A549 (cell line): ENCODE measurements at regions not wholly inside any gene's neighbourhood (a gene's known extent, or its start where the extent isn't known, plus 50 kb on each side); places are given as distances from the start of the nearest gene placed in this dataset.

Experiments used
- ATAC-seq, 2 experiments: fragments of 200-7000 bp in 1 of 2; fragments of >200 bp in 1 of 2; cut with Nextera tagmentation in 1 of 2; cut with Tn5 transposase in 1 of 2; 3 replicates each; pipeline versions ENCODE4 v1.8.0 to v1.9.1; 2018 to 2020; ENCODE audit warnings: mild to moderate bottlenecking in 1 of 2, moderate library complexity in 1 of 2
- CTCF ChIA-PET: fragments of 300-600 bp; sonication (Branson Sonifier 250); formaldehyde crosslinking; extraction: SDS; loops from one replicate; lab custom pipeline; 2021; ENCODE audit warnings: antibody characterized with exemption, inconsistent platforms; lab: Yijun Ruan, JAX
- POLR2A ChIA-PET: fragments of 350-600 bp; formaldehyde crosslinking; extraction: SDS; loops from one replicate; lab custom pipeline; 2021; ENCODE audit warnings: antibody characterized with exemption, inconsistent platforms; lab: Yijun Ruan, JAX
- DNase-seq, 2 experiments: peaks; one replicate each; pipeline versions ENCODE4 v3.0.0 to v3.0.0-alpha.2; 2011 to 2016; ENCODE audit warnings: low read depth in 1 of 2, low spot score in 1 of 2
- FAIRE-seq: peaks from 2 replicates; lab custom pipeline; 2011; peaks lifted over from hg19 to GRCh38; lab: Jason Lieb, UNC
- H3K27ac ChIP-seq, 2 experiments: fragments of >200 bp; sonication (Bioruptor Twin); formaldehyde crosslinking; 3 replicates each; pipeline ENCODE4 v1.5.1; 2016 to 2017
- H3K4me1 ChIP-seq: fragments of >200 bp; sonication (Bioruptor Twin); formaldehyde crosslinking; 3 replicates; pipeline ENCODE4 v1.6.1; 2016
- H3K4me2 ChIP-seq: fragments of >200 bp; sonication (Bioruptor Twin); formaldehyde crosslinking; 3 replicates; pipeline ENCODE4 v1.6.1; 2016
- H3K4me3 ChIP-seq: fragments of >200 bp; sonication (Bioruptor Twin); formaldehyde crosslinking; 3 replicates; pipeline ENCODE4 v1.5.1; 2016
- H3K9me3 ChIP-seq: fragments of >200 bp; sonication (Bioruptor Twin); formaldehyde crosslinking; 3 replicates; pipeline ENCODE4 v1.6.1; 2016
- BCL3 ChIP-seq: fragments of >200 bp; sonication (Bioruptor Twin); formaldehyde crosslinking; IDR thresholded peaks from 3 replicates; pipeline ENCODE4 v1.6.1; 2016
- BHLHE40 ChIP-seq: IDR thresholded peaks from 2 replicates; pipeline ENCODE4 v1.6.1; 2012; ENCODE audit warnings: low read depth, low read length, inconsistent platforms
- CBX2 ChIP-seq: fragments of 200-600 bp; sonication (generic); IDR thresholded peaks from 2 replicates; pipeline ENCODE4 v1.6.1; 2016; ENCODE audit warnings: low read depth, mild to moderate bottlenecking, borderline replicate concordance
- CHD4 ChIP-seq: fragments of 200-600 bp; sonication (generic); IDR thresholded peaks from 2 replicates; pipeline ENCODE4 v1.6.1; 2016; ENCODE audit warnings: antibody characterized with exemption, mild to moderate bottlenecking, borderline replicate concordance
- EHMT2 ChIP-seq: fragments of 200-600 bp; sonication (generic); IDR thresholded peaks from 2 replicates; pipeline ENCODE4 v1.6.1; 2016; ENCODE audit warnings: antibody characterized with exemption, low read depth, mild to moderate bottlenecking, moderate library complexity
- EP300 ChIP-seq, 2 experiments: fragments of >200 bp; sonication (Bioruptor Twin); formaldehyde crosslinking; IDR thresholded peaks; 2 replicates in 1 of 2; 3 replicates in 1 of 2; pipeline ENCODE4 v1.6.1; 2016 to 2017
- ESRRA ChIP-seq: fragments of 150-350 bp; IDR thresholded peaks from 2 replicates; pipeline ENCODE4 v1.6.1; 2014; ENCODE audit warnings: mild to moderate bottlenecking, low read length, borderline replicate concordance
- FOSB ChIP-seq: fragments of 250-450 bp; sonication (Bioruptor Pico); IDR thresholded peaks from 2 replicates; pipeline ENCODE4 v1.5.0; 2020; ENCODE audit warnings: mild to moderate bottlenecking, moderate library complexity
- HOXB5 ChIP-seq: fragments of 250-450 bp; sonication (Bioruptor Pico); IDR thresholded peaks from 2 replicates; pipeline ENCODE4 v1.5.0; 2020; ENCODE audit warnings: mild to moderate bottlenecking, moderate library complexity
- POLR2AphosphoS2 ChIP-seq: conservative IDR thresholded peaks from 2 replicates; pipeline ENCODE4 v1.6.1; 2012; ENCODE audit warnings: low read length, improper control_type of control experiment, inconsistent platforms
- RAD21 ChIP-seq, 2 experiments: fragments of >200 bp in 1 of 2; sonication (Bioruptor Twin) in 1 of 2; formaldehyde crosslinking in 1 of 2; IDR thresholded peaks in 1 of 2; conservative IDR thresholded peaks in 1 of 2; 2 replicates in 1 of 2; 3 replicates in 1 of 2; pipeline ENCODE4 v1.6.1; 2012 to 2018; ENCODE audit warnings: inconsistent platforms in 1 of 2
- RARB ChIP-seq: fragments of 250-450 bp; sonication (Bioruptor Pico); IDR thresholded peaks from 2 replicates; pipeline ENCODE4 v1.8.0; 2021; ENCODE audit warnings: mild to moderate bottlenecking, moderate library complexity
- RCOR1 ChIP-seq: fragments of 150-350 bp; IDR thresholded peaks from 2 replicates; pipeline ENCODE4 v1.6.1; 2014; ENCODE audit warnings: antibody characterized with exemption, low read length, low read depth
- REST ChIP-seq: fragments of 200-600 bp; sonication (generic); IDR thresholded peaks from 2 replicates; pipeline ENCODE4 v1.6.1; 2016; ENCODE audit warnings: antibody characterized with exemption, mild to moderate bottlenecking, moderate library complexity
- RFX5 ChIP-seq: fragments of 450-650 bp; IDR thresholded peaks from 2 replicates; pipeline ENCODE4 v1.7.1; 2014; ENCODE audit warnings: antibody characterized with exemption, mild to moderate bottlenecking, moderate library complexity
- SREBF2 ChIP-seq: fragments of 450-650 bp; IDR thresholded peaks from 2 replicates; pipeline ENCODE4 v1.6.1; 2014; ENCODE audit warnings: mild to moderate bottlenecking, moderate library complexity
- ZSCAN20 ChIP-seq: fragments of 250-450 bp; sonication (Bioruptor Pico); IDR thresholded peaks from 2 replicates; pipeline ENCODE4 v1.8.0; 2022; ENCODE audit warnings: mild to moderate bottlenecking, moderate library complexity
- WGBS: methylation state at CpG from one replicate; pipeline ENCODE4 v1.1.6; 2017; ENCODE audit errors: missing lambda C conversion rate; 5-methylcytosine and 5-hydroxymethylcytosine counted together
- TF ChIP-seq, protein P1 (sequence below): IDR thresholded peaks from 2 replicates; pipeline ENCODE4 v1.6.1; 2012
- TF ChIP-seq, protein P2 (sequence below): IDR thresholded peaks from 2 replicates; pipeline ENCODE4 v1.6.1; 2012; ENCODE audit warnings: low read depth, borderline replicate concordance

- ChIA-PET CTCF (interaction anchor here (1.0 to 2.2 kb wide), 4 partner anchors 10 to 74 kb away, joined by 4 to 13 read pairs (median 6); no protein-coding TSS in a partner anchor), POLR2A (interaction anchor here (0.6 to 1.0 kb wide), 2 partner anchors 10 to 35 kb away, joined by 3 read pairs; no protein-coding TSS in a partner anchor)
- Histone ChIP-seq H3K27ac (0 out of 6 replicates have a peak overlapping the region, but pooled peaks of 1 of the 2 experiments have one; percentile 5), H3K4me1 (peaks cover 63% of the 10 kb centered on the region), H3K4me3 (no peak overlapping the region), H3K4me2 (no peak overlapping the region), H3K9me3 (no peaks in the 10 kb centered on the region)
- ATAC-seq (no peak), DNase-seq (no peak), FAIRE-seq (no peak)
- 91% methylated on average over 1 of the region's 1 CpG for WGBS
- TF ChIP-seq POLR2AphosphoS2 (0 out of 2 replicates have a peak, but pooled peaks have one; percentile 32), ESRRA (no peak)
- TF ChIP-seq, protein P1, sequence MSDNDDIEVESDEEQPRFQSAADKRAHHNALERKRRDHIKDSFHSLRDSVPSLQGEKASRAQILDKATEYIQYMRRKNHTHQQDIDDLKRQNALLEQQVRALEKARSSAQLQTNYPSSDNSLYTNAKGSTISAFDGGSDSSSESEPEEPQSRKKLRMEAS, result no peak
Measured at GRCh38 chr7:130948822-130949221, 214.8 kb upstream of the KLF14 start.

DNA sequence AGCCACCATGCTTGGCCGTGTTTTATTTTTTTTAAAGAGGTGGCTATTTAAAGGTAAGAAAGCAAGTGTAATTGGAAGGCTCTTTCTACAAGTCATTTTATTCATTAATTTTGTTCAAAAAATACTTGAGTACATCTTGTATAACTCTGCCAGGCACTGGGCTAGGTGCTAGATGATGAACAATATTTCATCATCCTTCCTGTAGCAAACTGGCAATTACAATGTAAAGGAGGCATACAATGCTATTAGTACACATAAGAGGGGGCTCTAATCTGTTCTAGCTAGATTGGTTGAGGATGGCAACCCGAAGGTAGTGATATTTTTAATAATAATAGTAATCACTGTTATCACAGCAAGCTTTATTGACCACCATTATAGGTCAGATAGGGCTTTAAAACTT is 215.5 kb upstream of the KLF14 start:
- H3K27ac ChIP-seq, result no peak overlapping the region
- DNase-seq (no peak), FAIRE-seq (no peak), ATAC-seq (no peak)
- peaks cover 61% of the 10 kb centered on the region for H3K4me1 ChIP-seq
- H3K9me3 ChIP-seq, result no peaks in the 10 kb centered on the region
- H3K4me2 ChIP-seq, result no peak overlapping the region
- TF ChIP-seq RFX5, result no peak
- no peak for TF ChIP-seq BHLHE40
- TF ChIP-seq SREBF2, result no peak
- no peak for TF ChIP-seq BCL3
- no peak for TF ChIP-seq RAD21 (conservative IDR thresholded peaks at IDR 0.05 in 1 of 2, IDR thresholded peaks at IDR 0.05 in 1 of 2)
- no peak for TF ChIP-seq FOSB (CRISPR knock-in tag)
- no peak for TF ChIP-seq EP300 (IDR thresholded peaks at IDR 0.05)
- no peak for TF ChIP-seq RARB (CRISPR knock-in tag)
- TF ChIP-seq ZSCAN20 (CRISPR knock-in tag), result no peak
- no peak for TF ChIP-seq REST
- TF ChIP-seq CBX2, result no peak
- TF ChIP-seq RCOR1, result no peak
- TF ChIP-seq, protein P1, result no peak
- TF ChIP-seq POLR2AphosphoS2, result no peak
- no peak for TF ChIP-seq CHD4
- no peak for TF ChIP-seq HOXB5 (CRISPR knock-in tag)
- TF ChIP-seq, protein P2, sequence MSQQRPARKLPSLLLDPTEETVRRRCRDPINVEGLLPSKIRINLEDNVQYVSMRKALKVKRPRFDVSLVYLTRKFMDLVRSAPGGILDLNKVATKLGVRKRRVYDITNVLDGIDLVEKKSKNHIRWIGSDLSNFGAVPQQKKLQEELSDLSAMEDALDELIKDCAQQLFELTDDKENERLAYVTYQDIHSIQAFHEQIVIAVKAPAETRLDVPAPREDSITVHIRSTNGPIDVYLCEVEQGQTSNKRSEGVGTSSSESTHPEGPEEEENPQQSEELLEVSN, result no peak
- TF ChIP-seq EHMT2, result no peak
- ChIA-PET CTCF (interaction anchor here (1.0 to 2.8 kb wide), 3 partner anchors 10 to 53 kb away, joined by 3 to 20 read pairs (median 13); no protein-coding TSS in a partner anchor), POLR2A (interaction anchor here (1.0 kb wide), 1 partner anchor 36 kb away, joined by 3 read pairs; no protein-coding TSS in a partner anchor)
- H3K4me3 ChIP-seq, result no peak overlapping the region
- 93% methylated on average over 2 of the region's 2 CpGs for WGBS
